ENCODE measurements at regions not wholly inside any gene's neighbourhood (a gene's known extent, or its start where the extent isn't known, plus 50 kb on each side); places are given as distances from the start of the nearest gene placed in this dataset.

- in situ Hi-C loops (cut with MboI; ENCODE audit: low pct_unique_long_range_greater_than_20kb, low sequenced_read_pairs) = no loop called here
- DNase-seq = no peak
These were observed 355.0 kb upstream of the ROBO2 start for GRCh38 chr3:76684946-76685345.

- no peak for DNase-seq
- in situ Hi-C loops (cut with MboI; ENCODE audit: low pct_unique_long_range_greater_than_20kb, low sequenced_read_pairs) = no loop called here
These were observed 354.0 kb upstream of the ROBO2 start for GRCh38 chr3:76685858-76686257.

- in situ Hi-C loops (cut with MboI; ENCODE audit: low pct_unique_long_range_greater_than_20kb, low sequenced_read_pairs) = no loop called here
- DNase-seq = no peak
These were observed 352.9 kb upstream of the ROBO2 start for GRCh38 chr3:76687019-76687418.

- in situ Hi-C loops (cut with MboI; ENCODE audit: low pct_unique_long_range_greater_than_20kb, low sequenced_read_pairs) = no loop called here
- DNase-seq = no peak
These were observed 345.8 kb upstream of the ROBO2 start for GRCh38 chr3:76694063-76694462.

GRCh38 chr3:76698136-76698706 lies 341.7 kb upstream of the ROBO2 start:
- in situ Hi-C loops (cut with MboI; ENCODE audit: low pct_unique_long_range_greater_than_20kb, low sequenced_read_pairs) = no loop called here
- DNase-seq = no peak

GRCh38 chr3:76699846-76700245 lies 340.1 kb upstream of the ROBO2 start:
- no peak for DNase-seq
- in situ Hi-C loops (cut with MboI; ENCODE audit: low pct_unique_long_range_greater_than_20kb, low sequenced_read_pairs) = no loop called here

- in situ Hi-C loops (cut with MboI; ENCODE audit: low pct_unique_long_range_greater_than_20kb, low sequenced_read_pairs) = no loop called here
- no peak for DNase-seq
These were observed 339.6 kb upstream of the ROBO2 start for GRCh38 chr3:76700323-76700722.

- no peak for DNase-seq
- in situ Hi-C loops (cut with MboI; ENCODE audit: low pct_unique_long_range_greater_than_20kb, low sequenced_read_pairs) = no loop called here
These were observed 337.2 kb upstream of the ROBO2 start for GRCh38 chr3:76702676-76703075.

GRCh38 chr3:76715426-76715825 lies 324.5 kb upstream of the ROBO2 start:
- in situ Hi-C loops (cut with MboI; ENCODE audit: low pct_unique_long_range_greater_than_20kb, low sequenced_read_pairs) = no loop called here

GRCh38 chr3:76723366-76723765 lies 316.5 kb upstream of the ROBO2 start:
- in situ Hi-C loops (cut with MboI; ENCODE audit: low pct_unique_long_range_greater_than_20kb, low sequenced_read_pairs) = no loop called here
- no peak for DNase-seq

More at GRCh38 chr3:76715426-76715825, 324.5 kb upstream of the ROBO2 start:
- DNase-seq = no peak

GRCh38 chr3:76724075-76724474 lies 315.8 kb upstream of the ROBO2 start:
- in situ Hi-C loops (cut with MboI; ENCODE audit: low pct_unique_long_range_greater_than_20kb, low sequenced_read_pairs) = no loop called here
- DNase-seq = no peak

GRCh38 chr3:76724706-76725105 lies 315.2 kb upstream of the ROBO2 start:
- no peak for DNase-seq
- in situ Hi-C loops (cut with MboI; ENCODE audit: low pct_unique_long_range_greater_than_20kb, low sequenced_read_pairs) = no loop called here

GRCh38 chr3:76726034-76726433 lies 313.9 kb upstream of the ROBO2 start:
- in situ Hi-C loops (cut with MboI; ENCODE audit: low pct_unique_long_range_greater_than_20kb, low sequenced_read_pairs) = no loop called here
- DNase-seq = no peak

GRCh38 chr3:76728426-76728825 lies 311.5 kb upstream of the ROBO2 start:
- in situ Hi-C loops (cut with MboI; ENCODE audit: low pct_unique_long_range_greater_than_20kb, low sequenced_read_pairs) = no loop called here
- no peak for DNase-seq

GRCh38 chr3:76731471-76731870 lies 308.4 kb upstream of the ROBO2 start:
- DNase-seq = no peak
- in situ Hi-C loops (cut with MboI; ENCODE audit: low pct_unique_long_range_greater_than_20kb, low sequenced_read_pairs) = no loop called here

- no peak for DNase-seq
- in situ Hi-C loops (cut with MboI; ENCODE audit: low pct_unique_long_range_greater_than_20kb, low sequenced_read_pairs) = no loop called here
These were observed 306.7 kb upstream of the ROBO2 start for GRCh38 chr3:76733073-76733759.

GRCh38 chr3:76735152-76735551 lies 304.7 kb upstream of the ROBO2 start:
- DNase-seq = no peak
- in situ Hi-C loops (cut with MboI; ENCODE audit: low pct_unique_long_range_greater_than_20kb, low sequenced_read_pairs) = no loop called here

GRCh38 chr3:76753599-76753998 lies 286.3 kb upstream of the ROBO2 start:
- no peak for DNase-seq

GRCh38 chr3:76754247-76754646 lies 285.7 kb upstream of the ROBO2 start:
- no peak for DNase-seq
- in situ Hi-C loops (cut with MboI; ENCODE audit: low pct_unique_long_range_greater_than_20kb, low sequenced_read_pairs) = no loop called here

More at GRCh38 chr3:76753599-76753998, 286.3 kb upstream of the ROBO2 start:
- in situ Hi-C loops (cut with MboI; ENCODE audit: low pct_unique_long_range_greater_than_20kb, low sequenced_read_pairs) = no loop called here

GRCh38 chr3:76756577-76756976 lies 283.3 kb upstream of the ROBO2 start:
- in situ Hi-C loops (cut with MboI; ENCODE audit: low pct_unique_long_range_greater_than_20kb, low sequenced_read_pairs) = no loop called here
- no peak for DNase-seq

- no peak for DNase-seq
These were observed 279.6 kb upstream of the ROBO2 start for GRCh38 chr3:76760336-76760735.

More at GRCh38 chr3:76760336-76760735, 279.6 kb upstream of the ROBO2 start:
- in situ Hi-C loops (cut with MboI; ENCODE audit: low pct_unique_long_range_greater_than_20kb, low sequenced_read_pairs) = no loop called here
